Left ventricle myocardium inferior (tissue), 1 donor: ENCODE measurements at regions not wholly inside any gene's neighbourhood (a gene's known extent, or its start where the extent isn't known, plus 50 kb on each side); places are given as distances from the start of the nearest gene placed in this dataset.

ENCODE experiments used
- DNase-seq: peaks from one replicate; pipeline ENCODE4 v3.0.0-alpha.2; 2020
- H3K27ac ChIP-seq: fragments of 200-600 bp; replicated peaks from 2 replicates; pipeline ENCODE4 v1.8.0; 2021
- H3K27me3 ChIP-seq: fragments of 200-600 bp; 2 replicates; pipeline ENCODE4 v1.8.0; 2021; ENCODE audit warnings: low read depth
- H3K36me3 ChIP-seq: fragments of 200-600 bp; 2 replicates; pipeline ENCODE4 v1.8.0; 2021
- H3K4me1 ChIP-seq: fragments of 200-600 bp; 2 replicates; pipeline ENCODE4 v1.8.0; 2021
- H3K4me3 ChIP-seq: fragments of 200-600 bp; 2 replicates; pipeline ENCODE4 v1.8.0; 2021; ENCODE audit warnings: mild to moderate bottlenecking, moderate library complexity
- H3K9me3 ChIP-seq: fragments of 200-600 bp; replicated peaks from 2 replicates; pipeline ENCODE4 v1.8.0; 2021
- CTCF ChIP-seq: fragments of 200-600 bp; IDR thresholded peaks from 2 replicates; pipeline ENCODE4 v1.8.0; 2021; ENCODE audit warnings: antibody characterized with exemption, mild to moderate bottlenecking, borderline replicate concordance
- intact Hi-C: fragments of 100-400 bp; cut with micrococcal nuclease; formaldehyde crosslinking; loops from one replicate; pipeline ENCODE4 v1.11.0; 2022
- donor health status: DM: no; HTN: yes; CAD: no; lungs with severe emphysema.

GRCh38 chr1:90334137-90334536 lies 339.2 kb downstream of the ZNF326 start:
- intact Hi-C loops, result no loop called here
- no peaks in the 10 kb centered on the region for H3K4me1 ChIP-seq
- DNase-seq, result no peak
- TF ChIP-seq CTCF, result no peak
- no peaks in the 10 kb centered on the region for H3K27me3 ChIP-seq
- no peaks in the 10 kb centered on the region for H3K9me3 ChIP-seq
- H3K27ac ChIP-seq, result no peak overlapping the region
- no peak overlapping the region for H3K4me3 ChIP-seq
- no peaks in the 10 kb centered on the region for H3K36me3 ChIP-seq

- Histone ChIP-seq H3K27ac (no peak overlapping the region), H3K9me3 (no peaks in the 10 kb centered on the region), H3K4me1 (no peaks in the 10 kb centered on the region), H3K27me3 (no peaks in the 10 kb centered on the region), H3K36me3 (no peaks in the 10 kb centered on the region), H3K4me3 (no peak overlapping the region)
- TF ChIP-seq CTCF, result no peak
- intact Hi-C loops, result no loop called here
- DNase-seq, result no peak
Measured at GRCh38 chr1:90325168-90325567, 330.3 kb downstream of the ZNF326 start.

- intact Hi-C loops, result no loop called here
- H3K27me3 ChIP-seq, result no peaks in the 10 kb centered on the region
- no peaks in the 10 kb centered on the region for H3K36me3 ChIP-seq
- no peaks in the 10 kb centered on the region for H3K4me1 ChIP-seq
- no peak overlapping the region for H3K27ac ChIP-seq
- peaks cover 1% of the 10 kb centered on the region for H3K9me3 ChIP-seq
- TF ChIP-seq CTCF, result no peak
- no peak overlapping the region for H3K4me3 ChIP-seq
- DNase-seq, result no peak
Measured at GRCh38 chr1:90322186-90322585, 327.3 kb downstream of the ZNF326 start.

- DNase-seq, result no peak
- no peak for TF ChIP-seq CTCF
- no peak overlapping the region for H3K4me3 ChIP-seq
- H3K9me3 ChIP-seq, result peaks cover 3% of the 10 kb centered on the region
- no peaks in the 10 kb centered on the region for H3K27me3 ChIP-seq
- no peaks in the 10 kb centered on the region for H3K36me3 ChIP-seq
- H3K4me1 ChIP-seq, result no peaks in the 10 kb centered on the region
- no peak overlapping the region for H3K27ac ChIP-seq
- intact Hi-C loops, result no loop called here
Measured at GRCh38 chr1:90319918-90320317, 325.0 kb downstream of the ZNF326 start.

GRCh38 chr1:90318431-90318830 lies 323.5 kb downstream of the ZNF326 start:
- H3K27ac ChIP-seq, result no peak overlapping the region
- H3K36me3 ChIP-seq, result no peaks in the 10 kb centered on the region
- intact Hi-C loops, result no loop called here
- no peak for DNase-seq
- no peak overlapping the region for H3K4me3 ChIP-seq
- TF ChIP-seq CTCF, result no peak
- H3K27me3 ChIP-seq, result no peaks in the 10 kb centered on the region
- no peaks in the 10 kb centered on the region for H3K4me1 ChIP-seq
- peaks cover 3% of the 10 kb centered on the region for H3K9me3 ChIP-seq

- Histone ChIP-seq H3K4me3 (no peak overlapping the region), H3K36me3 (no peaks in the 10 kb centered on the region), H3K27ac (no peak overlapping the region), H3K27me3 (no peaks in the 10 kb centered on the region), H3K9me3 (peaks cover 3% of the 10 kb centered on the region), H3K4me1 (no peaks in the 10 kb centered on the region)
- TF ChIP-seq CTCF, result no peak
- intact Hi-C loops, result no loop called here
- DNase-seq, result no peak
Measured at GRCh38 chr1:90317628-90318027, 322.7 kb downstream of the ZNF326 start.
